ENCODE measurements at regions not wholly inside any gene's neighbourhood (a gene's known extent, or its start where the extent isn't known, plus 50 kb on each side); places are given as distances from the start of the nearest gene placed in this dataset.

DNA sequence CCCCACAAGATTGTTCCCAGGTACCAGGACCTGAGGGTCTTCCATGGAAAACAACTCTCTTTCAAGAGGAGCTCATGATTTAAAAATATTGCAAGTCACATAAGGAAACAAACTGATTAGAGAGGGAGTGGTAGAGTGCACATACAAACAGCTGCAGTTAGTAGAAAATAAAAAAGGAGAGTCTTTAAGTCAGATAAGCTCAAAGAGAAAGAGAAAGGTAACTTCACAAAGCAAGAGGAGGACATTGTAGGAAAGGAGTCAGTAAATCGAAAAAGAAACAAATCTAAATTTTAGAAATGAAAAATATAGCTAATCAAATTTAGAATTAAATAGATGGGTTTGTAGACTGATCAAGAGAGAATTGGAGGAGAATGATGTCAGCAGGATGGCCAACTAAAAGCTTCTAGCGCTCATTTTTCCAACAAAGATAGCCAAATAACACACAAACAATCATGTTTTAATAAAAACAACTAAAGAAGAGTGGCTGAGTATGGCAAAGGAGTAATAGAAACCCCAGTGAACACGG, 86.1 kb upstream of the CD53 start:
- TF ChIP-seq, protein P1, sequence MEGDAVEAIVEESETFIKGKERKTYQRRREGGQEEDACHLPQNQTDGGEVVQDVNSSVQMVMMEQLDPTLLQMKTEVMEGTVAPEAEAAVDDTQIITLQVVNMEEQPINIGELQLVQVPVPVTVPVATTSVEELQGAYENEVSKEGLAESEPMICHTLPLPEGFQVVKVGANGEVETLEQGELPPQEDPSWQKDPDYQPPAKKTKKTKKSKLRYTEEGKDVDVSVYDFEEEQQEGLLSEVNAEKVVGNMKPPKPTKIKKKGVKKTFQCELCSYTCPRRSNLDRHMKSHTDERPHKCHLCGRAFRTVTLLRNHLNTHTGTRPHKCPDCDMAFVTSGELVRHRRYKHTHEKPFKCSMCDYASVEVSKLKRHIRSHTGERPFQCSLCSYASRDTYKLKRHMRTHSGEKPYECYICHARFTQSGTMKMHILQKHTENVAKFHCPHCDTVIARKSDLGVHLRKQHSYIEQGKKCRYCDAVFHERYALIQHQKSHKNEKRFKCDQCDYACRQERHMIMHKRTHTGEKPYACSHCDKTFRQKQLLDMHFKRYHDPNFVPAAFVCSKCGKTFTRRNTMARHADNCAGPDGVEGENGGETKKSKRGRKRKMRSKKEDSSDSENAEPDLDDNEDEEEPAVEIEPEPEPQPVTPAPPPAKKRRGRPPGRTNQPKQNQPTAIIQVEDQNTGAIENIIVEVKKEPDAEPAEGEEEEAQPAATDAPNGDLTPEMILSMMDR (IDR thresholded peaks at IDR 0.05; ENCODE audit: low read length), result no peak
- no peak for TF ChIP-seq EZH2 (IDR thresholded peaks at IDR 0.05; ENCODE audit: borderline replicate concordance, low read length)
